ENCODE measurements at regions not wholly inside any gene's neighbourhood (a gene's known extent, or its start where the extent isn't known, plus 50 kb on each side); places are given as distances from the start of the nearest gene placed in this dataset.

DNA sequence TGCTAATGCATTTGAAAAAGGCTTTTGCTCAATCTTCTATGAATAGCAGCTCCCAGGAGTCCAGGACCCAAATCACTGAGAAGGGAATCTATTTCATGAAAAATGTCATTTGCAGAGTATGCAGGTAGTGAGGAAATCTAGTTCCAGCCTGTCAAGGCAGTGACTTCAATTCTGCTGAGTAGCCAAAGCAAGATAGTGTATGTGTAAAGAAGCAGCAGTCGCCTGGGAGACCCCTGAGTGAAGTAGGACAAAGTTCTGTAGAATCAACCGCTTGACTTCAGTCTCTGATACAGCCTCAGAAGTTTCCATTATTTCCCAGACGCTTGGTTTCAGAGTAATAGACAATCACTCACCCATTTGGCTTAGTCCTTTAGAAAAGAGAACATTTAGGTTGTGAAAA, 435.6 kb upstream of the LRFN5 start:
- ATAC-seq = no peak
- no peak for TF ChIP-seq CTCF (IDR thresholded peaks at IDR 0.05)
- no peak for TF ChIP-seq TCF7L2 (IDR thresholded peaks at IDR 0.05; ENCODE audit: low read depth, low read length)
- no peak for TF ChIP-seq POLR2AphosphoS5 (IDR thresholded peaks at IDR 0.05; ENCODE audit: low read depth, low read length)
- no peak for TF ChIP-seq REST (IDR thresholded peaks at IDR 0.05; ENCODE audit: insufficient read depth in 1 of 2, low read depth in 2 of 2, low read length in 1 of 2)
- no peak for TF ChIP-seq SIN3A (IDR thresholded peaks at IDR 0.05; ENCODE audit: borderline replicate concordance, insufficient read depth, low read depth, low read length)

DNA sequence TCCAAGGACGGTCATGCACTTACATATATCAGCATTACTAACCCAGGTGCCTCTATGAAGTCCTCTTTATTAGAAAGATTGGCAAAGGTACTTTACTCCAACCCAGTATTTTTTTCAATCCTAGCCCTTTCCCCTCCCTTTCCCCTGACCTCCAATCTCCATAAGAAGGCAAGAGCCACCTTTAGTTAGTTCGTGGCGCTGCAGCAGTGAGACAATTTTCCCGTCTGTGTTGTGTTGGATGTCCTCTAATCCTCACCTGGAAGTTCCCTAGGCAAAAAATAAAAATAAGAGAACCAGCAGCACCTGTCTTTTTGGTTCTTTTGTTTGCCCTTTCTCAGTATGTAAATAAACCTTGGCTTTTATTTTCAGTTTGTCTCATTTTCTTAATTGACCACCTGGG, 439.6 kb upstream of the LRFN5 start:
- DNase-seq (ENCODE audit: low read depth, low spot score) = no peak
- no TSS peak for BruUV-seq (replicated peaks)
- no peaks in the 10 kb centered on the region for H3K9me3 ChIP-seq (ENCODE audit: control insufficient read depth, insufficient read depth, low read depth, low read length)
- no peak for ATAC-seq
- in situ Hi-C loops (cut with HindIII; ENCODE audit: low pct_unique_long_range_greater_than_20kb, low sequenced_read_pairs) = no loop called here
- POLR2A ChIA-PET = no interaction called here
- CTCF ChIA-PET = no interaction called here
- H3K27ac ChIP-seq (ENCODE audit: low read length) = no peak overlapping the region
- no peaks in the 10 kb centered on the region for H3K27me3 ChIP-seq (ENCODE audit: control insufficient read depth, insufficient read depth, low read length)
- H3K4me1 ChIP-seq (ENCODE audit: control insufficient read depth, insufficient read depth, low read length) = no peaks in the 10 kb centered on the region
- TF ChIP-seq TCF7L2 (IDR thresholded peaks at IDR 0.05; ENCODE audit: low read depth, low read length) = no peak
- no peak for TF ChIP-seq CTCF (IDR thresholded peaks at IDR 0.05)
- H3K4me3 ChIP-seq (ENCODE audit: low read depth in 2 of 2, low read length in 2 of 2) = no peak overlapping the region
- H3K36me3 ChIP-seq (ENCODE audit: control insufficient read depth, insufficient read depth, low read length) = no peaks in the 10 kb centered on the region
- intact Hi-C loops (cut with micrococcal nuclease; ENCODE audit: unreplicated experiment) = no loop called here

More for the DNA sequence above, 435.6 kb upstream of the LRFN5 start:
- in situ Hi-C loops (cut with HindIII; ENCODE audit: low pct_unique_long_range_greater_than_20kb, low sequenced_read_pairs) (no loop called here), intact Hi-C loops (cut with micrococcal nuclease; ENCODE audit: unreplicated experiment) (no loop called here)
- DNase-seq (ENCODE audit: low read depth, low spot score) = no peak
- no peaks in the 10 kb centered on the region for H3K27me3 ChIP-seq (ENCODE audit: control insufficient read depth, insufficient read depth, low read length)
- H3K4me3 ChIP-seq (ENCODE audit: low read depth in 2 of 2, low read length in 2 of 2) = no peak overlapping the region
- H3K4me1 ChIP-seq (ENCODE audit: control insufficient read depth, insufficient read depth, low read length) = no peaks in the 10 kb centered on the region
- no TSS peak for BruUV-seq (replicated peaks)
- no peaks in the 10 kb centered on the region for H3K9me3 ChIP-seq (ENCODE audit: control insufficient read depth, insufficient read depth, low read depth, low read length)
- POLR2A ChIA-PET = no interaction called here
- no peak overlapping the region for H3K27ac ChIP-seq (ENCODE audit: low read length)
- CTCF ChIA-PET = no interaction called here
- H3K36me3 ChIP-seq (ENCODE audit: control insufficient read depth, insufficient read depth, low read length) = no peaks in the 10 kb centered on the region

Data from Panc1 (cell line).